ENCODE measurements at regions not wholly inside any gene's neighbourhood (a gene's known extent, or its start where the extent isn't known, plus 50 kb on each side); places are given as distances from the start of the nearest gene placed in this dataset.

DNA sequence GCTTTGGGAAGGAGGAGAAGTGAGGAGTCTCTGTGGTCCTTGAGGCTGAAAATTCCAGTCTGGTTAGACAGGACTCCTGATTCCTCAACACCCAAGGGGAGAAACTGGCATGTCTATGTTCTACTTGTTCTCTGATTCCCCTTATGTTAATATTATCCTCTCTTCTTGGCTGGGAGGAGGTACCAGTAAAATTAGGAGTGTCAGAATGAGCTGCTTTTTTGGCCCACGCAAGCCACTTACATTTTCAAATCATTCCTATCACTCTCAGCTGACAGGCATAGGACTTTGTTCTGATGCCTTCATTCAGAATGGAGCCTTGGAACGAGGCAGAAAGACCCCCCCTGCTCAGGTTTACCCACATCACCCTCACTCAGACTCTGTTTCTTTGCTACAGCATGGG, 1077.2 kb downstream of the BCL11B start:
- ATAC-seq (ENCODE audit: low read depth): no peak
- Histone ChIP-seq H3K36me3 (ENCODE audit: low read depth) (no peaks in the 10 kb centered on the region), H3K9me3 (ENCODE audit: severe bottlenecking) (no peaks in the 10 kb centered on the region), H3K27ac (ENCODE audit: poor library complexity, severe bottlenecking) (no peak overlapping the region), H3K27me3 (ENCODE audit: insufficient read depth, poor library complexity, severe bottlenecking) (no peaks in the 10 kb centered on the region), H3K4me3 (ENCODE audit: severe bottlenecking) (no peak overlapping the region), H3K4me1 (ENCODE audit: insufficient read depth, poor library complexity, severe bottlenecking) (no peaks in the 10 kb centered on the region)
- TF ChIP-seq, protein P1, sequence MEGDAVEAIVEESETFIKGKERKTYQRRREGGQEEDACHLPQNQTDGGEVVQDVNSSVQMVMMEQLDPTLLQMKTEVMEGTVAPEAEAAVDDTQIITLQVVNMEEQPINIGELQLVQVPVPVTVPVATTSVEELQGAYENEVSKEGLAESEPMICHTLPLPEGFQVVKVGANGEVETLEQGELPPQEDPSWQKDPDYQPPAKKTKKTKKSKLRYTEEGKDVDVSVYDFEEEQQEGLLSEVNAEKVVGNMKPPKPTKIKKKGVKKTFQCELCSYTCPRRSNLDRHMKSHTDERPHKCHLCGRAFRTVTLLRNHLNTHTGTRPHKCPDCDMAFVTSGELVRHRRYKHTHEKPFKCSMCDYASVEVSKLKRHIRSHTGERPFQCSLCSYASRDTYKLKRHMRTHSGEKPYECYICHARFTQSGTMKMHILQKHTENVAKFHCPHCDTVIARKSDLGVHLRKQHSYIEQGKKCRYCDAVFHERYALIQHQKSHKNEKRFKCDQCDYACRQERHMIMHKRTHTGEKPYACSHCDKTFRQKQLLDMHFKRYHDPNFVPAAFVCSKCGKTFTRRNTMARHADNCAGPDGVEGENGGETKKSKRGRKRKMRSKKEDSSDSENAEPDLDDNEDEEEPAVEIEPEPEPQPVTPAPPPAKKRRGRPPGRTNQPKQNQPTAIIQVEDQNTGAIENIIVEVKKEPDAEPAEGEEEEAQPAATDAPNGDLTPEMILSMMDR (IDR thresholded peaks at IDR 0.05; ENCODE audit: poor library complexity, severe bottlenecking): no peak
- DNase-seq (ENCODE audit: low spot score): no peak

DNA sequence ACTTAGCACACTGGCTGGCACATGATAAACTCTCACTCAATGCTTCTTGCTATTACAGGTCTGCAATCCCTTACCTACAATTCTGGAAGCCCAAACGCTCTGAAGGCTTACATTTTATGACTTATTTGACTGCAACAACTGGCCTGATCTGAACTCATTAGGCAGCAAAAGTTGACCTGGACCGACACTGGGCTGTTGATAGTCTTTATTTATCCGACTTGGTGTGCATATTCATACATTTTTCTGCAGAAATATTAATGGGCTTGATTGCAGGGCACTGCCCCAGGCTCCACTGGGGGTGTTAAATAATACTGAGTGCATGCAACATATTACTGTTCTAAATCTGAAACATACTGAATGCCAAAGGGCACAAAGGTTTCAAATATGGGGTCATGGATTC, 1076.7 kb downstream of the BCL11B start:
- ATAC-seq (ENCODE audit: low read depth): no peak
- Histone ChIP-seq H3K9me3 (ENCODE audit: severe bottlenecking) (no peaks in the 10 kb centered on the region), H3K36me3 (ENCODE audit: low read depth) (no peaks in the 10 kb centered on the region), H3K4me3 (ENCODE audit: severe bottlenecking) (no peak overlapping the region), H3K27ac (ENCODE audit: poor library complexity, severe bottlenecking) (no peak overlapping the region), H3K27me3 (ENCODE audit: insufficient read depth, poor library complexity, severe bottlenecking) (no peaks in the 10 kb centered on the region), H3K4me1 (ENCODE audit: insufficient read depth, poor library complexity, severe bottlenecking) (no peaks in the 10 kb centered on the region)
- DNase-seq (ENCODE audit: low spot score): no peak
- TF ChIP-seq, protein P1 (IDR thresholded peaks at IDR 0.05; ENCODE audit: poor library complexity, severe bottlenecking): no peak

DNA sequence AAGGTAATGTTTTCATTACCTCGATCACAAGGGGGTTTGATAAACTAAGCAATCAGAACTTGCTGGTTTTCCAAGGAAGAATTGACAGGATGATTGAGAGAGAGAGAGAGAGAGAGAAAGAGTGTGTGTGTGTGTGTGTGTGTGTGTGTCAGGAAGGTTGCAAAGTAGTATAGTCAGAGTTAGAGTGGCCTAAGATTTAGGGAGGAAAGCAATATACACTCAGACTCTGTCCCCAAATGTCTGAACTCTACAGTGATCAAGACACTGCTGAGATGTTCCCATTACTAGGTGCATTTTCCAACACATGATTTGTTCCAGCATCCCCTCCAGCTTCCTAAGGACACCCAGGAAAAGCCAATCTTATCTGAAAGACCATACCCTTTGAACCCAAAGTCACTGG, 1074.1 kb downstream of the BCL11B start:
- Histone ChIP-seq H3K9me3 (ENCODE audit: severe bottlenecking) (no peaks in the 10 kb centered on the region), H3K27me3 (ENCODE audit: insufficient read depth, poor library complexity, severe bottlenecking) (no peaks in the 10 kb centered on the region), H3K4me1 (ENCODE audit: insufficient read depth, poor library complexity, severe bottlenecking) (no peaks in the 10 kb centered on the region), H3K4me3 (ENCODE audit: severe bottlenecking) (no peak overlapping the region), H3K36me3 (ENCODE audit: low read depth) (no peaks in the 10 kb centered on the region), H3K27ac (ENCODE audit: poor library complexity, severe bottlenecking) (no peak overlapping the region)
- TF ChIP-seq, protein P1 (IDR thresholded peaks at IDR 0.05; ENCODE audit: poor library complexity, severe bottlenecking): no peak
- DNase-seq (ENCODE audit: low spot score): no peak
- ATAC-seq (ENCODE audit: low read depth): no peak

DNA sequence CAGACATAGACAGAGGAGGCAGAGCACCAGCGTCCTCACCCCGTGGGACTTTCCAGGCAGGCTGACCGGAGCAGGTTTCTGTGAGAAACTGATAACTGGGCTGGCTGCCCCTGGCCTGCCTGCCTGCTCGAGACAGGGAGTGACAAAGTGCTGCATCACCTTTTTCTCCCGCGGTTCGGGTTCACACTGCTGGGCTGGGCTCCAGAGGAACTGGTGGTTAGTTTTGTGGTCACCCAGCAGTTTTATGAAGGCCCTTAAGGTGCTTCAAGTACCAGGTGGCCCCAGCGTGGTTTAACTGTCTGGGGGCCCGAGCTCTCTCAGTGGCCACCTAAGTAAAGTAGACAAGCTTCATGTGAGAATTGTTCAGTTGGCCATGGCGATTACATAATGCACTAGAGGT, 1073.6 kb downstream of the BCL11B start:
- H3K4me3 ChIP-seq (ENCODE audit: severe bottlenecking): no peak overlapping the region
- no peak overlapping the region for H3K27ac ChIP-seq (ENCODE audit: poor library complexity, severe bottlenecking)

DNA sequence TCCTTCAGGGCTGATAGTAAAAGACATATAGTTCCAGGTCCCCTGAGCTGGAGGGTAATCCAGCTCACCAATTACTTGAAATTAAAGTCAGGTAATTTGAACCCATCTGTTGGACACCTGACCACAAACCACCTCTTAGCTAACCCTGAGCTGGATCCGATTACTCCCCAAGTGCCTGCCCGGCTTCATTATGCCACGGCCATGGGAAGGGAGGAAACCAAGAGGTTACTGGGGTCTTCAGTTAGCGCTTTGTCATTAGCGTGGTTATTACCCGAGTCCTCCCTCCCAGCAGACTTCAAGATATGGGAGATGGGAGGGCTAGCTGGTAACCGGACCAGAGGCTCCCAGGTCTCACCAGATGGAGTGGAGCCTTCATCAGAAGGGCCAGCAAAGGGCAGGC, 1071.4 kb downstream of the BCL11B start:
- no peak overlapping the region for H3K27ac ChIP-seq (ENCODE audit: poor library complexity, severe bottlenecking)
- no peaks in the 10 kb centered on the region for H3K4me1 ChIP-seq (ENCODE audit: insufficient read depth, poor library complexity, severe bottlenecking)
- no peaks in the 10 kb centered on the region for H3K36me3 ChIP-seq (ENCODE audit: low read depth)
- no peak for ATAC-seq (ENCODE audit: low read depth)
- no peak overlapping the region for H3K4me3 ChIP-seq (ENCODE audit: severe bottlenecking)
- no peak for DNase-seq (ENCODE audit: low spot score)
- H3K9me3 ChIP-seq (ENCODE audit: severe bottlenecking): no peaks in the 10 kb centered on the region
- TF ChIP-seq, protein P1 (IDR thresholded peaks at IDR 0.05; ENCODE audit: poor library complexity, severe bottlenecking): no peak
- H3K27me3 ChIP-seq (ENCODE audit: insufficient read depth, poor library complexity, severe bottlenecking): no peaks in the 10 kb centered on the region

More for the DNA sequence above, 1073.6 kb downstream of the BCL11B start:
- DNase-seq (ENCODE audit: low spot score) (no peak), ATAC-seq (ENCODE audit: low read depth) (no peak; the same call in 1 of the 3 replicates)
- H3K27me3 ChIP-seq (ENCODE audit: insufficient read depth, poor library complexity, severe bottlenecking): no peaks in the 10 kb centered on the region
- no peaks in the 10 kb centered on the region for H3K4me1 ChIP-seq (ENCODE audit: insufficient read depth, poor library complexity, severe bottlenecking)
- no peaks in the 10 kb centered on the region for H3K9me3 ChIP-seq (ENCODE audit: severe bottlenecking)
- H3K36me3 ChIP-seq (ENCODE audit: low read depth): no peaks in the 10 kb centered on the region
- TF ChIP-seq, protein P1 (IDR thresholded peaks at IDR 0.05; ENCODE audit: poor library complexity, severe bottlenecking): no peak

Data from RWPE2 (cell line).